Activated T-cell treated with anti-CD3 and anti-CD28 coated beads, Interleukin-2, amount 50 U/mL, for 4 hours (primary cell): ENCODE measurements at regions not wholly inside any gene's neighbourhood (a gene's known extent, or its start where the extent isn't known, plus 50 kb on each side); places are given as distances from the start of the nearest gene placed in this dataset.
"Not testable (repeated sequence)": the region's sequence is repeated elsewhere in the genome, so short reads cannot be mapped to it uniquely, and the experiment has no call there.

Experiments used
- ATAC-seq, 2 donors: fragments of 200-7000 bp; cut with Tn5 transposase; one replicate each; pipeline ENCODE4 v1.10.0; 2021
- DNase-seq: peaks from one replicate; pipeline ENCODE4 v3.0.0-alpha.2; 2020
- H3K27me3 Mint-ChIP-seq: one replicate; pipeline ENCODE4 v1.8.0; 2021; ENCODE audit warnings: low read depth, mixed read lengths
- H3K36me3 Mint-ChIP-seq: one replicate; pipeline ENCODE4 v1.8.0; 2022; ENCODE audit warnings: mixed read lengths; ENCODE audit not compliant: insufficient read depth
- H3K4me1 Mint-ChIP-seq: one replicate; pipeline ENCODE4 v1.8.0; 2021; ENCODE audit warnings: low read depth, mixed read lengths
- H3K4me3 Mint-ChIP-seq: one replicate; pipeline ENCODE4 v1.8.0; 2021; ENCODE audit warnings: mild to moderate bottlenecking, moderate library complexity, mixed read lengths
- H3K9me3 Mint-ChIP-seq: one replicate; pipeline ENCODE4 v1.8.0; 2021; ENCODE audit warnings: mixed read lengths

DNA sequence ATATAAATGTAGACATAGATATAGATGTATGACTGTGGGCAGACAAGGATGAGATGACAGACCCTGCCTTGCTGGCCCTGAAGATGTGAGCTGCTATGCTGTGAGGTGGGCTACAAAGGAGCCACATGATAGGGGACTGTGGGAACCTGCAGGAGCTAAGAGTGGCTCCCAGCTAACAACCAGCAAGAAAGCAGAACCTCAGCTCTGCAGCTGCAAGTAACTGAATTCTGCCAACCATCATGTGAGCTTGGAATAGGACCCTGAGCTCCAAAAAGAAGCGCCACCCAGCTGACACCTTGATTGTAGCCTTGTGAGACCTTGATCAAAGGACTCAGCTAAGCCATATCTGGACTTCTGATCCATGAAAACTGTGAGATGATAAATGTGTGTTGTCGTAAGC, 123.3 kb upstream of the GRM7 start:
- DNase-seq (no peak), ATAC-seq (no peak)
- no peaks in the 10 kb centered on the region for H3K27me3 Mint-ChIP-seq
- H3K36me3 Mint-ChIP-seq = no peaks in the 10 kb centered on the region
- H3K9me3 Mint-ChIP-seq = peaks cover 4% of the 10 kb centered on the region
- no peak overlapping the region for H3K4me3 Mint-ChIP-seq
- no peaks in the 10 kb centered on the region for H3K4me1 Mint-ChIP-seq

DNA sequence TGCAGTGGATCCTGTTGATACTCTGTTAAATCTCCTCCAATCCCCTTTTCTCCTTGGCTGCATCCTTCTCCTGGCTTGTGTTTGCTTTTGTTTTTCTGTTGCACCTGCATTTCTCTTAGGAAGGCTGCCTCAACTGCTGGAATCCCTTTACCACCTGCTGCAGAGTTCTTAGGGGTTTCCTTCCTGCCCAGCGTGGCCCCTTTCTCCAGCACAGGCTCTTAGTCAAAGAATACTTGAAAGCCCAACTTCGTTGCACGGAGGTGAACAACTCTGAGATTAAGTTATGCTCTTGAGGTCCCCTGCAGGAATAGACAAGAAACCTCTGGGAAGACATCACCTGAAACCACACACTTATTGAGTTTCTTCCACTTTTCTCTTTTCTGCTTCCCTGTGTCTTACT, 121.6 kb upstream of the GRM7 start:
- H3K4me1 Mint-ChIP-seq = no peaks in the 10 kb centered on the region
- no peak for DNase-seq
- H3K9me3 Mint-ChIP-seq = peaks cover 8% of the 10 kb centered on the region
- no peaks in the 10 kb centered on the region for H3K27me3 Mint-ChIP-seq
- H3K4me3 Mint-ChIP-seq = no peak overlapping the region
- H3K36me3 Mint-ChIP-seq = no peaks in the 10 kb centered on the region
- ATAC-seq = no peak

DNA sequence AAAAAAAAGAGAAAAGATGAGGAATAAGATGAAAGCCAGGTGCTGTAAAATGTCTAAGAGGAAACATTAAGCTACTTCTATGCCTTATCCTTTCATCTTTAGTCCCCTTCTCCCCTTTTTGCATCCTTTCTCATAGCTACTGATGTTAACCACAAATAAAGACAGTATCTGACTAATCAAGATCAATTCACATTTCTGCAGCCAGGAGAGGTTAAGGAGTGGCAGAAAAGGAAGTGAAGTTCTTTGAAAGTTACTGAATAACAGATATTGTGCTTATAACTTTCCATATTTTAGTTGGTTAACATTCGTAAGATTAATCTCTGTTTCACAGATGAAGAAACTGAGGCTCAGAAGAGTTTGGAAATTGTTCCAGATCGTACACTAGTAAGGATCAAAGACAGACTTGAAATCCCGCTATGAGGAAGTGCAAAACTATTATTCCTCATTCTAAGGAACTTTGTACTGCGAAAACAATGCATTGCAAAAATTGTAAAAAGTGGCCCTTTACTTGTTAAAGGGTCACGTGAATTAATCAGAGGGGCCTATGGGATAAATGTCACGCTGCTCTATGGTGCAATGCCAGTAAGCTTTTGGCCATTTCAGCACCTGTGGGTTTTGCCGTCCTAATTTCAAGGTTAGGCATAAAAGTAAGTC, 117.7 kb upstream of the GRM7 start:
- Mint-ChIP-seq H3K4me1 (no peaks in the 10 kb centered on the region), H3K27me3 (no peaks in the 10 kb centered on the region), H3K36me3 (no peaks in the 10 kb centered on the region), H3K4me3 (no peak overlapping the region), H3K9me3 (peaks cover 18% of the 10 kb centered on the region)
- DNase-seq (no peak), ATAC-seq (no peak)

DNA sequence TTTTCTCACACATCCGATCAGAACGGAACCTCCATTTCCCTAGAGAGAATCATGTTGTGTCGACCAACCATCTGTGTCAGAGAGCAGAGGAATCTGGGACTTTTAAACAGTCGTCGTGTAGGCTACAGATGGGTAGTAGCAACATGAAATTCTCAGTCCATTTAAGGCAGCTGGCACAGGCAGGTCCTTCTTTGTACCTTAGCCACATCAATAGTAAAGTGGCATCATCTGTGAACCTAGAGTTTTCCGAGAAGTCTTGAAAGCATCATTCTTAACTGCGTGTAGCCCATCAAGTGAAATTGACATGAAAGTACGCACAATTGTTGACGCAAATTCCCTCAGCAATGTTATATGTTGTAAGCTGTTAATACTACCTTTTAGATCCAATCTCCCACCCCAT, 114.5 kb upstream of the GRM7 start:
- Mint-ChIP-seq H3K4me3 (no peak overlapping the region), H3K27me3 (no peaks in the 10 kb centered on the region), H3K4me1 (no peaks in the 10 kb centered on the region), H3K9me3 (peaks cover 18% of the 10 kb centered on the region), H3K36me3 (no peaks in the 10 kb centered on the region)
- no peak for ATAC-seq
- DNase-seq = no peak

DNA sequence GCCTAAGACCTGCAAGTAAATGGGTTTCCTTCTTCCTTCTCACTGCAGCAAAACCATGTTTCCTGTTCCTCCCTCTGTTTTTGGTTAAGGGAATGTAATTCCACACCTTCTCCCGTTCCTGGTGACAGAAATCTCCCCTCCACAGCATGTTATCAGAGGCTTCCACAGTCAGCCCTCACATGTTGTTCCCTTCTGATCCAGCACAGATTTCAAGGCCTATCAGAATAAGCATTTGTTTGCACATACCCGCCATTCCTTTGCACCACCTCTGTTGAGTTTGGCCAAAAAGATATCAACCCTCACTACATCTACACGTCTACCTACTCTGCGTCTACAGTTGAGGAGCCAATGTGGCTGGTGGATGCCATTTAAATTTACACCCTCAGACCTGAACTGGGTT, 113.9 kb upstream of the GRM7 start:
- H3K9me3 Mint-ChIP-seq = peaks cover 18% of the 10 kb centered on the region
- no peak overlapping the region for H3K4me3 Mint-ChIP-seq
- no peak for ATAC-seq
- no peak for DNase-seq
- no peaks in the 10 kb centered on the region for H3K36me3 Mint-ChIP-seq
- no peaks in the 10 kb centered on the region for H3K27me3 Mint-ChIP-seq
- H3K4me1 Mint-ChIP-seq = no peaks in the 10 kb centered on the region

DNA sequence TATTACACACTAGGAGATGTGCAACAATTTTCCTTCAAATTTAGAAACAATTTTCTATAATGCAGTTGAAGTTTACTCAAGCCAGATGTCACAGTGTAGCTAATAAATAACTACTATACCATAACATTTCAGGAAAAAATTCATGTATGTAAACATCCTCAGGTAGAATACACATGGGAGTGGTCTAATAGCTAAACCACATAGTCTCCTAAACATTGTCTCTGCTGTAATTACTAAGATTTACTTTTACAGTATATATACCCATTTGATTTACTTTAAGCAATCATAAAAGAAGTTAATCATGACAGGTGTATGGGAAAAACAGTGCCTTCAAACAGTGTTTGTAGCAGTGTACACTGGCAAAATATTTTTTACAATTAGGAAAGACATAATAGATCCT, 110.1 kb upstream of the GRM7 start:
- no peaks in the 10 kb centered on the region for H3K27me3 Mint-ChIP-seq
- H3K4me3 Mint-ChIP-seq = no peak overlapping the region
- no peak for DNase-seq
- no peak for ATAC-seq
- no peaks in the 10 kb centered on the region for H3K36me3 Mint-ChIP-seq
- no peaks in the 10 kb centered on the region for H3K4me1 Mint-ChIP-seq
- peaks cover 20% of the 10 kb centered on the region for H3K9me3 Mint-ChIP-seq

DNA sequence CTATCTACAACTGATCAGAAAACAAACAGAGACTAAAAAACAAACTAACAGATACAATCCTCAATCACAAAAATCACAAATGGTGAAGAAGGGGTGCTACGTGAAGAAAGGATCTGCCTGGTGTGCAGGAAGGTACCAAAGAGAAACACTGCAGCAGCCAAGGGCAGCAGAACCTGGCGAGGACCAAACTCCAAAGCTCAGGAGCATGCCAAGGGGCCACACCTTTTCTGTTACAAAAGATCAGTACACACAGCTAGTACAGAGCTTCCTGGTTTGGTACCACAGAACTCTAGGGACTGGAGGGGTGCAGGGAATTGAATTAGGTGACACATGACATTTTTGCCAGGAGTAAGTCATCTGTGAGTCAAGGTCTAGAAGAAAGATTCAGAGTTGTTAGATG, 107.4 kb upstream of the GRM7 start:
- Mint-ChIP-seq H3K27me3 (no peaks in the 10 kb centered on the region), H3K36me3 (no peaks in the 10 kb centered on the region), H3K9me3 (peaks cover 14% of the 10 kb centered on the region), H3K4me1 (no peaks in the 10 kb centered on the region), H3K4me3 (no peak overlapping the region)
- DNase-seq = no peak
- no peak for ATAC-seq

DNA sequence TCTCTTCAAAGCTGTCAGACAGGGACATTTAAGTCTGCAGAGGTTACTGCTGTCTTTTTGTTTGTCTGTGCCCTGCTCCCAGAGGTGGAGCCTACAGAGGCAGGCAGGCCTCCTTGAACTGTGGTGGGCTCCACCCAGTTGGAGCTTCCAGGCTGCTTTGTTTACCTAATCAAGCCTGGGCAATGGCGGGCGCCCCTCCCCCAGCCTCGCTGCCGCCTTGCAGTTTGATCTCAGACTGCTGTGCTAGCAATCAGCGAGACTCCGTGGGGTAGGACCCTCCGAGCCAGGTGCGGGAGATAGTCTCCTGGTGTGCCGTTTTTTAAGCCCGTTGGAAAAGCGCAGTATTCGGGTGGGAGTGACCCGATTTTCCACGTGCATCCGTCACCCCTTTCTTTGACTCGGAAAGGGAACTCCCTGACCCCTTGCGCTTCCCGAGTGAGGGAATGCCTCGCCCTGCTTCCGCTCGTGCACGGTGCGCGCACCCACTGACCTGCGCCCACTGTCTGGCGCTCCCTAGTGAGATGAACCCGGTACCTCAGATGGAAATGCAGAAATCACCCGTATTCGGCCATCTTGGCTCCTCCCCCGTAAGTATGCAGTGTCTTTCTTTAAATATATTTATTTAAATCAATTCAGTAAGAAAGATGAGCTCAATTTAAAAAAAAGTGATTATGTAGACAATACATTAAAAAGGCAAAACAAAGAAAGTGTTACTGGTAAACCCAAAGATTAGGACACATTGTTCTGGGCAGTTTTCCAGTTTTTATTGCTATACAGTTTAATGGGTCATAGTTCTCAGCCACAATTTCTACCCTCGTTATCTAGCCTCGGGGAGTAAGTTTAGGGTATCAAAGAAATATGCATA, 91.2 kb upstream of the GRM7 start:
- not testable (repeated sequence) for H3K9me3 Mint-ChIP-seq, H3K4me3 Mint-ChIP-seq, H3K27me3 Mint-ChIP-seq, H3K36me3 Mint-ChIP-seq, DNase-seq, ATAC-seq, H3K4me1 Mint-ChIP-seq

DNA sequence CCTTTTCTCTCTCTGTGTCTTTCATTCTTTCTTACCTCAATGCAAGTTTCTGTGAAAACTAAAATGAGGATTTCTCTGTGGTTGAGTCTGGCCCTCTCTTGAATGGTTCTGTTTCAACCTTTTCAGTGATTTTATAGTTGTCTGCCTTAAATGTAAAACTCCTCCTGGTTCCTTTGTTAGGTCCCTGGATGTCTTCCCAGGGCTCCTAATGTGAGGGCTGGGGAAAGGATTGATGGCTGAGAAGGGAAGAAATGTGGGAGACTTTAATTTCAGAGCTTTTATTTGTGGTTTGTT, 90.6 kb upstream of the GRM7 start:
- Mint-ChIP-seq H3K9me3 (no peaks in the 10 kb centered on the region), H3K36me3 (no peaks in the 10 kb centered on the region), H3K4me3 (no peak overlapping the region), H3K4me1 (no peaks in the 10 kb centered on the region), H3K27me3 (no peaks in the 10 kb centered on the region)
- DNase-seq (no peak), ATAC-seq (no peak)

DNA sequence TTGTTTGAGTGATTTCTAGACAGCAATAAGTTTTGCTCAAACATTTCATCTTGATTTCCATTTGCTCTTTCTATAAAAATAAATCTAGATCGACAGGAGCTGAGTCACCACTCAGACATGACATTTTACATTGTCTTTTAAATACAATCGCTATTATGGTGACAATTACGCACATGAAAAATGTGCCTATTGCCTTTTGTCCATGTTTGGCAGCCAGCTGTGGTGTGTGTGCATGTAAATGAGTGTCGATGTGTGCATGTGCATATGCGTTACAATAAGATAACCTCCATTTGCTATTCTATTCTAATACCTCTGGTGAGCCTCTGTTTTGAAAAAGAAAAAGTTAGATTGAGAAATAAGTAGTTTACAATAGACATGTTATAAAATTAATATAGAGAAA, 89.7 kb upstream of the GRM7 start:
- no peaks in the 10 kb centered on the region for H3K27me3 Mint-ChIP-seq
- no peak overlapping the region for H3K4me3 Mint-ChIP-seq
- no peak for DNase-seq
- no peak for ATAC-seq
- no peaks in the 10 kb centered on the region for H3K9me3 Mint-ChIP-seq
- no peaks in the 10 kb centered on the region for H3K4me1 Mint-ChIP-seq
- no peaks in the 10 kb centered on the region for H3K36me3 Mint-ChIP-seq

DNA sequence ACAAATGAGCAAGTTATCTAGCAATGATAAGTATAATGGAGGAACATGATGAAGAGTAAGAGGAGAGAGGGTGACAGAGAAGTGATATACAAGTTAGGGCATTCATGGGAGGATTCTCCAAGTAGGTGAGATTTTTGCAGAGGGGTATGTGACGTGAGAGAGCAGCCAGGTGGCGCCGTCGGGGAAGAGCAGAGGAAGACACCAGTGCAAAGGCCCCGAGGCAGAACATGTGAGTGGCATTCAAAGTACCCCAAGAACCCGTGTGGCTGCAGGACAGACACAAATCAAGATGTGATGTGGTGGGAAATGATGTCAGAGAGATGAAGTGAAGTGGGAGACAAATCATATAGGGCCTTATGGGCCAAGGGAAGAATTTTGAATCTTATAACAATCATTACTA, 81.8 kb upstream of the GRM7 start:
- DNase-seq = no peak
- peaks cover 5% of the 10 kb centered on the region for H3K9me3 Mint-ChIP-seq
- H3K27me3 Mint-ChIP-seq = no peaks in the 10 kb centered on the region
- no peaks in the 10 kb centered on the region for H3K36me3 Mint-ChIP-seq
- ATAC-seq = no peak
- no peak overlapping the region for H3K4me3 Mint-ChIP-seq
- no peaks in the 10 kb centered on the region for H3K4me1 Mint-ChIP-seq

DNA sequence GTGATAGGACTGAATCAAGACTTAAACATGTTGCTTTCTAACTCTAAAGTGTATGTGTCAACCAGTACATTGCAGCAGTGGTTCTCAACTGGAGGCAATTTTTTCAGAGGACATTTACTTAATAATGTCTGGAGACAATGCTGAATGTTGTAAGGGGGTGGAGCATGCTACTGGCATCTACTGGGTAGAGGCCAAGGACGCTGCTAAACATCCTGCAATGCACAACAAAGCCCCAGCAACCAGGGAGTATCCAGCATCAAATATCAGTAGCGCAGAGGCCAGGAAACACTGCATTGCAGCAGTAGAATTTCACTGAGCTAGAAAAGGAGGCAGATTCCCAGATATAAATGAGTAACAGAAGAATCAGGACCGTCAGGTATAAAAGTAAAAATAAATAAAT, 79.8 kb upstream of the GRM7 start:
- DNase-seq = no peak
- ATAC-seq = no peak
- H3K4me3 Mint-ChIP-seq = no peak overlapping the region
- H3K36me3 Mint-ChIP-seq = no peaks in the 10 kb centered on the region
- no peaks in the 10 kb centered on the region for H3K4me1 Mint-ChIP-seq
- peaks cover 5% of the 10 kb centered on the region for H3K9me3 Mint-ChIP-seq
- H3K27me3 Mint-ChIP-seq = no peaks in the 10 kb centered on the region

DNA sequence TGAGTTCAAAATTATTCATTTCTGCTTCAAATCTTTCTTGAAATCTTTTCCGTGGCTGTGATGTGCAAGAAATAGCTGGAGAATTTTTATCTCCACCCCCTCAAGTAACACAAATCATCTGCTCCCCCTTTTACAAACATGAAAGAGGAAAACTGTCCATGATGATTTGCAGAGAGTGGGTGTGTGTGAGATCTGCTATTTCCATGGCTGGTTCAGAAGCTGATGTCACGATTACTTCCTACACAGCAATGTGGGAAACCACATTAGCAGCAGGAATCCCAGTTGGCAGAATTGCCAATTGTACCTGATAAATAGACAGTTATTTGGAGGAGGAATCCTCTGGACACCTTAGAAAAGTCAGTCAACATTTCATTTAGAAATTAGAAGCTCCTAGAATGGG, 75.2 kb upstream of the GRM7 start:
- Mint-ChIP-seq H3K4me1 (no peaks in the 10 kb centered on the region), H3K36me3 (no peaks in the 10 kb centered on the region), H3K4me3 (no peak overlapping the region), H3K9me3 (no peaks in the 10 kb centered on the region), H3K27me3 (no peaks in the 10 kb centered on the region)
- ATAC-seq = no peak
- DNase-seq = no peak

DNA sequence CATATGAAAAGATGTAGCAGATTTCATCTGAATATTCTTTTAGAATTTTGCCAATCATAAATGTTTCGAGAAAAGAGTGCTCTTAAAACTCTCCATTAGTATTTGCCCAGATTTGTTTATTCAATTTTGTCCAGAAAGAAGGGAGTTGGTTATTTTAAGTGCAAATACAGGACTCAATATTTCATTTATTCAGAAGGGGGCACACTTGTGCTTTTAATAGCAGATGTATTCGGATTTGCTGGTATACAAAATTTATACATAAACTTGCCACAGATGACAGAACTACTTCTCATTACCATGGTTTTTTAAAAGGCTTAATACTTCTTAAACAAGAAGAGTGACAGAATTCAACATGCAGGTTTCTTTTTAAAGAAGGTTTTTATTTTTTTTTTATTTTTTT, 69.8 kb upstream of the GRM7 start:
- no peak overlapping the region for H3K4me3 Mint-ChIP-seq
- no peak for DNase-seq
- no peaks in the 10 kb centered on the region for H3K9me3 Mint-ChIP-seq
- no peaks in the 10 kb centered on the region for H3K4me1 Mint-ChIP-seq
- peaks cover 2% of the 10 kb centered on the region for H3K27me3 Mint-ChIP-seq
- ATAC-seq = no peak
- no peaks in the 10 kb centered on the region for H3K36me3 Mint-ChIP-seq

DNA sequence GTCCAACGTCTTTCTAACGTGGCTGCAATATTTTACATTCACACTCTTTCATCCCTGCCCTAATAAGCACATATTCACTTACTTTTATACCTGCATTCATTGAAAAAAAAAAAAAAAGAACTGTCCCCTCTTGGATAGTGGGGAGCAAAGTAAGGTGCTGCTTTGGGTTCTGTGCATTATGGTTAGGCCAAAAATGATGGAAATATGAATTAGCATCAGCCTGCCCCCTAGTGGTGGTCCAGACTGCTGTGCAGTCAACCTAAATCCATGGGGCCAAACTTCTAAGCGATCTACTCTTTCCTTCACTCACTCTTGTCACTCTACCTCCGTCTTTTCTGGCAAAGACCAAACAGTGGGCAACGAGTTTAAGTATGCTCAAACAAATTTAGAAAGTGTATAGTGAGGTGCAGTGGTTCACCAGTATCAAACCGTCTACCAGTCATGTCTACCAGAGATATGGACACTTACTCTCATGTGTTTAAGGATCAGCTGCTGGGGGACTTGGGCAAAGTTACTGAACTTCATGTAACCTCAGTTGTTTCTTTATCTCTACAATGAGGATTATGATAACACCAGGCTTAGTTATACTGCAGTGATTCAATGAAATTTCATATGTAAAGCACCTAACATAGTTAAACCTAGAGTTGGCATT, 61.5 kb upstream of the GRM7 start:
- DNase-seq (no peak), ATAC-seq (no peak)
- Mint-ChIP-seq H3K9me3 (no peaks in the 10 kb centered on the region), H3K4me1 (no peaks in the 10 kb centered on the region), H3K36me3 (no peaks in the 10 kb centered on the region), H3K27me3 (no peaks in the 10 kb centered on the region), H3K4me3 (no peak overlapping the region)
